ENCODE measurements at regions not wholly inside any gene's neighbourhood (a gene's known extent, or its start where the extent isn't known, plus 50 kb on each side); places are given as distances from the start of the nearest gene placed in this dataset.

GRCh38 chr1:4379451-4380175 lies 274.8 kb upstream of the AJAP1 start:
- DNase-seq (ENCODE audit: low spot score), result peak; percentile 16

GRCh38 chr1:4380564-4381168 lies 273.7 kb upstream of the AJAP1 start:
- DNase-seq (ENCODE audit: low spot score), result peak; percentile 96

GRCh38 chr1:4393191-4393590 lies 261.2 kb upstream of the AJAP1 start:
- DNase-seq (ENCODE audit: low spot score), result peak; percentile 76

GRCh38 chr1:4394366-4394765 lies 260.0 kb upstream of the AJAP1 start:
- DNase-seq (ENCODE audit: low spot score), result no peak

- DNase-seq (ENCODE audit: low spot score), result peak; percentile 95
Observed at GRCh38 chr1:4395158-4395557, 259.3 kb upstream of the AJAP1 start.

GRCh38 chr1:4395676-4396075 lies 258.7 kb upstream of the AJAP1 start:
- DNase-seq (ENCODE audit: low spot score), result peak; percentile 88

GRCh38 chr1:4396551-4396950 lies 257.9 kb upstream of the AJAP1 start:
- DNase-seq (ENCODE audit: low spot score), result peak; percentile 11

GRCh38 chr1:4397196-4397595 lies 257.2 kb upstream of the AJAP1 start:
- peak; percentile 51 for DNase-seq (ENCODE audit: low spot score)

GRCh38 chr1:4402032-4402431 lies 252.4 kb upstream of the AJAP1 start:
- DNase-seq (ENCODE audit: low spot score), result no peak

GRCh38 chr1:4404854-4405590 lies 249.4 kb upstream of the AJAP1 start:
- no peak for DNase-seq (ENCODE audit: low spot score)

- no peak for DNase-seq (ENCODE audit: low spot score)
Observed at GRCh38 chr1:4407851-4408250, 246.6 kb upstream of the AJAP1 start.

- DNase-seq (ENCODE audit: low spot score), result no peak
Observed at GRCh38 chr1:4408380-4408779, 246.0 kb upstream of the AJAP1 start.

GRCh38 chr1:4411862-4412261 lies 242.5 kb upstream of the AJAP1 start:
- no peak for DNase-seq (ENCODE audit: low spot score)

GRCh38 chr1:4415476-4415875 lies 238.9 kb upstream of the AJAP1 start:
- DNase-seq (ENCODE audit: low spot score), result no peak

- DNase-seq (ENCODE audit: low spot score), result no peak
Observed at GRCh38 chr1:4416189-4416588, 238.2 kb upstream of the AJAP1 start.

- DNase-seq (ENCODE audit: low spot score), result no peak
Observed at GRCh38 chr1:4418021-4418420, 236.4 kb upstream of the AJAP1 start.

- no peak for DNase-seq (ENCODE audit: low spot score)
Observed at GRCh38 chr1:4421986-4422385, 232.4 kb upstream of the AJAP1 start.

GRCh38 chr1:4422504-4423289 lies 231.7 kb upstream of the AJAP1 start:
- DNase-seq (ENCODE audit: low spot score), result no peak

- no peak for DNase-seq (ENCODE audit: low spot score)
Observed at GRCh38 chr1:4424254-4424653, 230.2 kb upstream of the AJAP1 start.

GRCh38 chr1:4424766-4425165 lies 229.6 kb upstream of the AJAP1 start:
- no peak for DNase-seq (ENCODE audit: low spot score)

GRCh38 chr1:4425892-4426291 lies 228.5 kb upstream of the AJAP1 start:
- DNase-seq (ENCODE audit: low spot score), result no peak

- DNase-seq (ENCODE audit: low spot score), result peak; percentile 1
Observed at GRCh38 chr1:4428711-4429110, 225.7 kb upstream of the AJAP1 start.

Data from kidney tubule cell (primary cell).